MM.1S (cell line): ENCODE measurements at regions not wholly inside any gene's neighbourhood (a gene's known extent, or its start where the extent isn't known, plus 50 kb on each side); places are given as distances from the start of the nearest gene placed in this dataset.

Experiments
- CTCF ChIP-seq: fragments of 300-600 bp; sonication (generic); IDR thresholded peaks from 2 replicates; pipeline ENCODE4 v1.5.1; 2016; ENCODE audit warnings: antibody characterized with exemption, low read length, mixed read lengths
- EZH2 ChIP-seq: fragments of 300-600 bp; sonication (generic); optimal IDR thresholded peaks from 2 replicates; pipeline ENCODE3; 2017; ENCODE audit warnings: low read depth, mild to moderate bottlenecking, antibody characterized with exemption, low read length, mixed read lengths

DNA sequence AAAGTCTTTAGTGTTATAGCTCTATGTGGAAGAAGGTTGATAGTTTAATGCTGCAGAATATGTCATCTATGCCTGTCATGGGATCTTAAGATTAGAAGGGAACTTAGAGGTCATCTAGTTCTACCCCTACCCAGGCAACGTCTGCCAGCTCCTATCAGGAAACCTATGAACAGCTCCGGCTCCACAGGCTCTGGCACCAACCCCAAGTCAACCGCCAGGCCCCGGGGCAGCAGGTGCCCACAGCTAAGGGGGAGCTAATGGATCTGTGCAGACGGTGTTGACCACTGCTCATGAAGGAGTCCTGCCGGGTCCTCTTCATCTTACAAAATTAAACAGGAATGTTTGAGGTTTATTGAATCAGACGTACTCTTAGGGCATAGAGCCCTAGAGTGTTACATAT, 440.8 kb upstream of the KLHL29 start:
- TF ChIP-seq CTCF: no peak
- TF ChIP-seq EZH2: no peak
